Neutrophil (primary cell): ENCODE measurements at regions not wholly inside any gene's neighbourhood (a gene's known extent, or its start where the extent isn't known, plus 50 kb on each side); places are given as distances from the start of the nearest gene placed in this dataset.

Experiments
- H3K27ac ChIP-seq: fragments of 200-600 bp; sonication (generic); 2 replicates; pipeline ENCODE4 v1.5.1; 2016; ENCODE audit warnings: mild to moderate bottlenecking, moderate library complexity
- H3K27me3 ChIP-seq: fragments of 200-600 bp; sonication (generic); 2 replicates; pipeline ENCODE4 v1.6.0; 2016; ENCODE audit warnings: mild to moderate bottlenecking
- H3K36me3 ChIP-seq: fragments of 200-600 bp; sonication (generic); 2 replicates; pipeline ENCODE4 v1.5.1; 2017
- H3K4me1 ChIP-seq, 2 experiments: fragments of 200-600 bp in 1 of 2; sonication (generic) in 1 of 2; 1 replicate in 1 of 2; 2 replicates in 1 of 2; pipeline versions ENCODE4 v1.5.1 to v1.6.1; 2013 to 2016; ENCODE audit warnings: low read depth in 1 of 2, low read length in 1 of 2, mild to moderate bottlenecking in 1 of 2, moderate library complexity in 1 of 2; ENCODE audit not compliant: control insufficient read depth in 1 of 2, insufficient read depth in 1 of 2
- H3K4me3 ChIP-seq, 2 experiments: fragments of 200-600 bp in 1 of 2; sonication (generic) in 1 of 2; 1 replicate in 1 of 2; 2 replicates in 1 of 2; pipeline ENCODE4 v1.5.1; 2013 to 2016; ENCODE audit warnings: low read depth in 1 of 2, low read length in 1 of 2, mild to moderate bottlenecking in 1 of 2, moderate library complexity in 1 of 2
- H3K9me3 ChIP-seq: fragments of 200-600 bp; sonication (generic); 2 replicates; pipeline ENCODE4 v1.5.1; 2016
- TF ChIP-seq, protein P1 (sequence below): fragments of 200-600 bp; sonication (generic); IDR thresholded peaks from 2 replicates; pipeline ENCODE4 v1.5.1; 2016; ENCODE audit warnings: antibody characterized with exemption

DNA sequence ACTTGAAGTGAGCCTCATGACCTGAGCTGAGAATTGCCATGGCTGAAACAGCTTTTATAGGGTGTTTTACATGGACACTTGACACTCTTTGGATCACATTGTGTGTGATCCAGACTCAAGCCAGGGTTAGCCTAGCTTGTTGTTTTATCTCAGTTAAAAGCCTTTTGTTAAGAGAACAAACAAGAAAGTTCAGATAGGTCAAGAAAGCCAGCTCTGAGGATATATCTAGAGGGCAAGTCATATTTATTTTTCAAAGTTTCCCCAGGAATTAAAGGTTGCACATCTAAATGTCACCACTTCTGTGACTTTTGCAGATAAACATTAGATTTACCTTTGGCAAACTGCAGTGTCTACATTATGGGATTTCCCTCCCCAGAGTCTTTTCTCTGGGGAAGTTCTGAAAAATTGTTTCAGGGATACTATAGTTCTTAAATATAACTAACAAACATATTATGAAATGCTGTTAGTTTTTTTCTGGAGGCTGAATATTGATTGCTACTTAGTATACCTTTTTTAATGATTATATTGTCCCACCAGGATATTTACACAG is 134.5 kb downstream of the C9orf152 start:
- H3K4me1 ChIP-seq = no peaks in the 10 kb centered on the region
- no peak overlapping the region for H3K4me3 ChIP-seq
- H3K36me3 ChIP-seq = no peaks in the 10 kb centered on the region
- TF ChIP-seq, protein P1, sequence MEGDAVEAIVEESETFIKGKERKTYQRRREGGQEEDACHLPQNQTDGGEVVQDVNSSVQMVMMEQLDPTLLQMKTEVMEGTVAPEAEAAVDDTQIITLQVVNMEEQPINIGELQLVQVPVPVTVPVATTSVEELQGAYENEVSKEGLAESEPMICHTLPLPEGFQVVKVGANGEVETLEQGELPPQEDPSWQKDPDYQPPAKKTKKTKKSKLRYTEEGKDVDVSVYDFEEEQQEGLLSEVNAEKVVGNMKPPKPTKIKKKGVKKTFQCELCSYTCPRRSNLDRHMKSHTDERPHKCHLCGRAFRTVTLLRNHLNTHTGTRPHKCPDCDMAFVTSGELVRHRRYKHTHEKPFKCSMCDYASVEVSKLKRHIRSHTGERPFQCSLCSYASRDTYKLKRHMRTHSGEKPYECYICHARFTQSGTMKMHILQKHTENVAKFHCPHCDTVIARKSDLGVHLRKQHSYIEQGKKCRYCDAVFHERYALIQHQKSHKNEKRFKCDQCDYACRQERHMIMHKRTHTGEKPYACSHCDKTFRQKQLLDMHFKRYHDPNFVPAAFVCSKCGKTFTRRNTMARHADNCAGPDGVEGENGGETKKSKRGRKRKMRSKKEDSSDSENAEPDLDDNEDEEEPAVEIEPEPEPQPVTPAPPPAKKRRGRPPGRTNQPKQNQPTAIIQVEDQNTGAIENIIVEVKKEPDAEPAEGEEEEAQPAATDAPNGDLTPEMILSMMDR = no peak
- no peaks in the 10 kb centered on the region for H3K27me3 ChIP-seq
- H3K9me3 ChIP-seq = no peaks in the 10 kb centered on the region
- H3K27ac ChIP-seq = no peak overlapping the region

DNA sequence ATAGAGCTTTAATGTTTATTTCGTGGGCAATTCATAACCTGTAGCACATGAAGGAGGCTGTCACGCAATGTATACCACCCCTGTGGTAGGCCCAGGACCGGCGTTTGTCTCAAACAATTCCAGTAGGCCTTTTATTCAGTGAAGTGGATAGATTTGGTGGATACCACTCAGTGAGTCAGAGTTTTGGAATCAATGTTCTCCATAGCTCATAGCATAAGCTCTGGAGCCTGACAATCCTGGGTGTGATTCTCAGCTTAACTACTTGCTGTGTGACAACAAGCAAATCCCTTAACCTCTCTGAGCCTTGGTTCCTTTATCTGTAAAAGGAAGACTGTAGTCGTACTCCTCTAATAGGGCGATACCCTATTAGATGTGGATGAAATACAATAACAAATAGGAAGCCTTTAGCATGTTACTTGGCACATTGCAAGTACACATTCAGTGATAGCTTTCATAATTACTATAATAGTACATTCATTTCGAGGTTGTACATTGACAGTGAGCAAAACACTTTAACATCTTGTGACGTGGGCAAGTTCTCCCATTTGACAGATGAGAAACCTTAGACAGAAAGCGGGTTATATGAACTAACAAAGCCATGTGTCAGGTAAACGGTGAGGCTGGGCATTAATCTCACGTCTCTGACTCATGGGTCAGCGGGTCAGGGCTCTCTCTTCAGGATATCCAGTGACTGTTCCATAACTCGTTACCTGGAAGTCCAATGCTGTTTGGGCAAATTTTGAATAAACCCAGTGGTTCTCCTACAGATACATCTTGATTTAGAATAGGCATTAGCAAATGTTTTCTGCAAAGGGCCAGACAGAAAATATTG is 130.8 kb downstream of the C9orf152 start:
- TF ChIP-seq, protein P1 = no peak
- Histone ChIP-seq H3K27me3 (no peaks in the 10 kb centered on the region), H3K4me1 (no peaks in the 10 kb centered on the region), H3K9me3 (no peaks in the 10 kb centered on the region), H3K27ac (no peak overlapping the region), H3K4me3 (no peak overlapping the region), H3K36me3 (no peaks in the 10 kb centered on the region)

DNA sequence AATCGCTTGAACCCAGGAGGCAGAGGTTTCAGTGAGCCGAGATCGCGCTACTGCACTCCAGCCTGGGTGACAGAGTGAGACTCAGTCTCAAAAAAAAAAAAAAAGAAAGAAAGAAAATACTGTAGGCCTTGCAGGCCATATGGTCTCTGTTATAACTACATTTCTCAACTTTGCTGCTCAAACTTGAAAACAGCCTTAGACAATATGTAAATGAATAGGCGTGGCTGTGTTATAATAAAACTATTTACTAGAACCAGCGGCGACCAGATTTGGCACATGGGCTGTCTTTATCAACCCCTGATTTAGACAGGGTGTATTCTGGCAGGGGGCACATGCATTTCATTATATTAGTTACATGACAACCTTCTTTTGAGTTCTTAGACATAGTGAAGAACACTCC is 130.0 kb downstream of the C9orf152 start:
- Histone ChIP-seq H3K9me3 (no peaks in the 10 kb centered on the region), H3K4me1 (no peaks in the 10 kb centered on the region), H3K36me3 (no peaks in the 10 kb centered on the region), H3K27me3 (no peaks in the 10 kb centered on the region), H3K27ac (no peak overlapping the region), H3K4me3 (no peak overlapping the region)
- TF ChIP-seq, protein P1 = no peak

DNA sequence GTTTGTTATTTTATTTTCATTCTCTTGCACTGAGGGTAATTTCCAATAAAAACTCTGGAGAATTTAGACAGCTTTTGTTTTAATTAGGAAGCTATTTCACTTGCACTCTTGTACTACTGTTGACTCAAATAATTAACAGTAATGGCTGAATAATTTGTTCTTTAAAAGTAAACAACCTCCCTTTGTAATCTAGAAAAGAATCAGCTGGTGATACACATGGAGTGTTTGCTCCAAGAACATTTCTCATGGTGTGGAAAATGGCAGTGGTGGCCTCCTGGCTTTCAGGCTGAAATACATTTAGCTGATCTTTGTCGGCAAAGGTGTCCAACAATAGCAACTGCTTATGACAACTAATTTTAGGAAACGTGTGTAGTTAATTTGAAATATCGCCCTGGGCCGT is 129.4 kb downstream of the C9orf152 start:
- Histone ChIP-seq H3K27me3 (no peaks in the 10 kb centered on the region), H3K36me3 (no peaks in the 10 kb centered on the region), H3K27ac (no peak overlapping the region), H3K9me3 (no peaks in the 10 kb centered on the region), H3K4me1 (no peaks in the 10 kb centered on the region), H3K4me3 (no peak overlapping the region)
- TF ChIP-seq, protein P1 = no peak

DNA sequence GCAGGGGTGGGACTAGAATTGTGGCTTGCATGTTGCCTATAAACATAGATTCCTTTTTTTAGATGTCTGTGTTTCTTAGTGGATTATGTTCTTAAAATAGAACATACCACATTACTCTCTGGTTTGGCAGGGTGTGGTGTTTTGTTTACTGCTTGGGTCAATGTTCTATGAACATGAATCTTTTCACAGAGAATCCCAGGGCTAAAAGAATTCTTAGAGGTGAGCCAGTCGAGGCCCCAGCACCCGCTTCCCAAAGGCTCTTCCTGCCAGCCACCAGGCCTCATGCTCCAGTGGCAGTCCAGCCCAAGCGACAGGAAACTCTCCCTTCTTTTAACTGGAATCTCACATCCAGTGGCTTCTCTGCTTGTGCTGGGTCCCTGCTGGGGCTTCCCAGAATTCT is 126.6 kb downstream of the C9orf152 start:
- Histone ChIP-seq H3K4me1 (no peaks in the 10 kb centered on the region), H3K27ac (no peak overlapping the region), H3K9me3 (no peaks in the 10 kb centered on the region), H3K4me3 (no peak overlapping the region), H3K36me3 (no peaks in the 10 kb centered on the region), H3K27me3 (no peaks in the 10 kb centered on the region)
- TF ChIP-seq, protein P1 = no peak
